Amygdala (tissue), 56 donors: ENCODE measurements at regions not wholly inside any gene's neighbourhood (a gene's known extent, or its start where the extent isn't known, plus 50 kb on each side); places are given as distances from the start of the nearest gene placed in this dataset.
A peak's percentile ranks its signal among the peaks of the same experiment; 100 is the strongest.

Experiments
- DNase-seq, 56 donors: peaks; one replicate each; lab custom pipeline; 2025; lab: John Stamatoyannopoulos, UW

- DNase-seq = peak in 1 of 56 donors; percentile 14
These were observed 202.3 kb downstream of the BCOR start for GRCh38 chrX:39895218-39896110.

DNA sequence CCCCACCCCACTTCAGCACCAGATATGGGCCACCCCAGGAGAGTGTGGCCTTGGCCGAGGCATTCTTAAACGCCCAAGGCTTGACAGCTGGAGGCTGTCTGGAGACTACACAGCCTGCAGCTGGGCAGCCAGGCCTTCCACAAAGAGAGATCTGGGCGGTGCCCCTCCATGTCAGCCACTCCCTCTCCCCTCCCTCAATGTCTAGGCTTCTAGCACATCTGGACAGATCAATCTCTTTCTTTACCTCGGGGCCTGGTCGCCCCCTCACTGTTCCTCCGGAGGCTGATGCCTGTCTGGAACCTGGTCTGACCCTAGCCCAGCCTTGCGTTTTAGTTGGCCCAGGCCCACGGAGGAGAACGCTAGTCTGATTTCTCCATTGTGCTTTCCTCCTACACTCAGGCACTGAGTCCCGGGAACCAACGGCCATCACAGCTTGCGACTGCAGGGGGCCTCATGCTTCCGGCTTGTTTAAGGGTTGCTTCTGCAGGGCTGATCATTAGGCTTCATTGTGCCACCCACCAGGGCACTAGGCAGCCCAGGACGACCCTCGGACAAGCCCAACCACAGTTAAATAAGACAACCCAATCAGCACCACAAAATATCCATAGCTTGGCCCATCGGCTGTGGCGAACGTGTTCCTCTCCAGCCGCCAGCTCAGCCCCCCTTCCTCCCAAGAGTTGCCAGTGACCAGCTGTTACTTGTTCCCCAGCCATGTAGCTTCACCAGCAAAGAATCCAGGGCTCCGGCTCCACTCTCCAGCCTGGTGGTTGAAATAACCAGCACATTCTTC, 200.6 kb downstream of the BCOR start:
- DNase-seq = peak in 3 of 56 donors; percentile 0 to 2 (median 1)

DNA sequence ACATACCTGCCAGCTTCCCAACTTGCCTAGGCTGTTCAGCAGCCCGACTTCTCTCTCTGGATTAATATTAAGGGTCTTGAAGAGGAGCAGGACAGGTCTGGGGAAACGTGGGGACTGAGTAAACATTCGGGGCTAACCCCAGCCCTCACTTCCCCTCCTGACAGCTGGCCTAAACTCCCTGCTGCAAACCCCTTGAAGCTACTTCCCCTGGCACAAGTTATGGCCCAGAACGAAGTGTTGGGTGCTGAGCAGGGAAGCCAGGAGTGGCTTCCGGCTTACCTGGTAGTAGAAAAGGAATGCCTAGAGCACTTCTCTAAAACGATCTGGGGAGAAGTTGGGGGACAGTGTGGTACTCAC, 200.0 kb downstream of the BCOR start:
- DNase-seq = no peak

DNA sequence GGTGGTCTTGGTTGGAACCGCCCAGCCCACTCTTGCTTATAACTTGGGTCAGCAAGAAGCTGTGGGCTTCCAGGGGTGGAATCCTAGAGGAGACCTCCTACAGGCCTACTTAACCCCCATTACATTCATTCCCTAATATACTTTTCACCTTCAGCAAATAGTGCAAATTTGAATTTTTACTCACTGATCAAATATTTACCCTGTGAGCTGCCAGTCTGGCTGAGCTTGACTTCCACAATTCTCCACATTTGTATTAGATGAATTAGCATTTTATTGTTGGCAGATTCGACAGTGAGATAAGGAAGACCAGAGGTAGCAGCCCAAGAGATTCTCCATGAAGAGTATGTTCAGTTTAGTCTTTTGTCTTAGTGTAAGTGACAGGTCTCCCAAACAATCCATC, 199.6 kb downstream of the BCOR start:
- no peak for DNase-seq

DNA sequence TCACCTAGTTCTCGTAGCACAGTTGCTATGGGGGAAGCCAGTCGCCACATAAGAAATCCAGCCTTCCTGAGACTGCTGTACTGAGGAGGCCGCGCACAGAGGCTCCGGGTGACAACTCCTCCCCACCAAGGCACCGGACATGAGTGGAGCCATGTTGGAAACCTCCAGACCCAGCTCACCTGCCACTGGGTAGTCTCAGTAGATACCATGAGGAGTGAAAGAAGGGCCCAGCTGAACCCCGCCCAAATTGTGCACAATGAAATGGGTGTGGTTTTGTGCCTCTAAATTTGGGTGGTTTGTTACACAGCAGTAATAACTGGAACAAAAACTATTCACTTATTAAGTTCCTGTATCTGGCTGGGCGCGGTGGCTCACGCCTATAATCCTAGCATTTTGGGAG, 198.7 kb downstream of the BCOR start:
- no peak for DNase-seq

DNA sequence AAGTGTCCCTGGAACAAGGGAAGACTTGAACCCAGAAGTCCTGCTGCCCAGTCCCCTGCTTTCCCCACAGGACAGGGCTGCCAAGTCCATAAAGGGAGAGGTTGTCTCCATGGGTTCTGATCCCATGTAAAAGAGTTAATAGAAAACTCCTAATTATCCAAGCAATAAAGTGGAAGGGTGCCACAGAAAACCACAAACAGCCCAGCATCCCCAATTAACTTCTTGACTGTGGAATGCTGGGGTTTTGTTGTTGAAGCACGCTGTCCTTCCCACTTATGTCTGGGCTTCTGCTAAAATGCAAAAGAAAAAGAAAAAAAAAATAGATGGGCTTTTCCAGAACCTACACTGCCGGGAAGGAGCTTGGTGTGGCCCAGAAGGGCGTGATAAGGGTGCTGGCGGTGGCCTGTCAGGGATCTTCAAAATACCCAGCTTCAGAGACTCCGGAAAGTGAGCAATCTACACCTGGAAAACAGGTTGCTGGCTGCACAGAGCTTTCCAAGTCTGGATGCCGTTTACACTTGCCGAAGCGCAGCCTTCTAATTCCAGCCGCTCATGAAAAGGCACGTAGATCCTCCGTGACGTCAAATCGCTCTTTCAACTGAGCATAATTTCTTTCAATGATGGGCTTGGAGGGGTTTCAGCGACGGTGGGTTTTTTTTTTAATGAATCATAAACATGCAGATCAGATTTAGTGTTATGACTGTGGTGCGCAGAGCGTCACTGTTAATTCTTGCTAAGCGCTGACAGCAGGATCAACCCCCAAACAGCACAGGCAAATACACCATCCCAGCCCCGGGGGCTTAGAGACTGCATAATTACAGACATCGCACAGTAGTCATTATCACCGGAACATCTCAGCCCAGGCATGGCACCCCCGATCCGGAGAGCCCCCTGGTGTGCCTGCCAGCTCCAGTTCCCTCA, 197.6 kb downstream of the BCOR start:
- no peak for DNase-seq

DNA sequence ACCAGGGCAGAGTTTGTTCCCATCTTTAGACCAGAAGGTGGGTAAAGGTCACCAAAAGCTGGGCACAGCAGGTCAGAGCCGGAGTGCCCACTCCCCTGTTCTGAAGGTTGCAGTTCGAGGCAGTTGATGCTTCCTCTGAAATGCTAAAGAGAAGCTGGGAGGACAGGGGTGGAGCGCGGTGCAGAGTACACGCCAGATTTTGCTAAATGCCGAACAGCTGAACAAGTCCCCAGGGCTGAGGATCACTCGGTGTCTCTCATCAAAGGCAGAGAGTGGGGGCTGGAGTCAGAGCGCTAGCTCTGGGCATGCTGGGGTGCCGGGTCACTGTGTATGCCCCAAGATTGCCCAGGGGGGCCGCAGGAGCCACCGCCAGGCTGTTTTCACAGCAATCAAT, 197.0 kb downstream of the BCOR start:
- peak in 1 of 56 donors; percentile 1 for DNase-seq

DNA sequence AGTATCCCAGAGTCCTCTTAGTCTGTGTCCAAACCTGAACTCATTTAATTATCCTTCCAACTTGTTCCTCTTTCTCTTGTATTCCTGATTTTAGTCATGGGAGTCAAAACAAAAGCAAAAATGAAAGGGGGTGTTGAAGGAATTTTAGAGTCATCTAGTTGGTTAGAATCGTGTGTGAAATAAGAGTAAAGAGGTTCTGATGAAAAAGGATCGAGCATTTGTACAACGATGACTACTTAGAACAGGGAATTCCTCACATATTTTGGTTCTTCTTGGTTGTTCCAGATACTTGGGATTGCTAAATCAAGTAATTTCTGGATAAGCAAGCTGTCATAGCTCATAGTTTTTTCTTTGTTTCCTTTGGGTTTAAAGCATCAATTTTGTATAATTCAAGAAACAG, 194.4 kb downstream of the BCOR start:
- DNase-seq = no peak

DNA sequence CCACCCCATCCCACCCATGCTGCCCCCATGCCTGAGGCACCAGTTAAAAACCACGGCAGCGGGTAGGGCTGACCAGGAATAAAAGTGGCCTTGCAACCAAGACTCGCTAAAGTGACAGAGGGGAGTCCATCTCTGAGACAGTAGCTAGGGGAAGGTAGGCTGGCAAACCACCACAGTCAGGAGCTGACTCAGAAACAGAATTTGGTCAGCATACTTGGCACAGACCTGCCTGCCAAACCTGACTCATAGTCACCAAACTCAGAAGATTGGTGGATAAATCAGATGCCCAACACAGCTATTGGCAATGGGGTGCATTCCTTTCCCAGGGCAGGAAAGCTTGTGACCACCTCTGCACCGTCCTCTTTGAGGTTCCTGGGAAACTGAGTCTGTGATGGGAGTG, 193.8 kb downstream of the BCOR start:
- DNase-seq = no peak

DNA sequence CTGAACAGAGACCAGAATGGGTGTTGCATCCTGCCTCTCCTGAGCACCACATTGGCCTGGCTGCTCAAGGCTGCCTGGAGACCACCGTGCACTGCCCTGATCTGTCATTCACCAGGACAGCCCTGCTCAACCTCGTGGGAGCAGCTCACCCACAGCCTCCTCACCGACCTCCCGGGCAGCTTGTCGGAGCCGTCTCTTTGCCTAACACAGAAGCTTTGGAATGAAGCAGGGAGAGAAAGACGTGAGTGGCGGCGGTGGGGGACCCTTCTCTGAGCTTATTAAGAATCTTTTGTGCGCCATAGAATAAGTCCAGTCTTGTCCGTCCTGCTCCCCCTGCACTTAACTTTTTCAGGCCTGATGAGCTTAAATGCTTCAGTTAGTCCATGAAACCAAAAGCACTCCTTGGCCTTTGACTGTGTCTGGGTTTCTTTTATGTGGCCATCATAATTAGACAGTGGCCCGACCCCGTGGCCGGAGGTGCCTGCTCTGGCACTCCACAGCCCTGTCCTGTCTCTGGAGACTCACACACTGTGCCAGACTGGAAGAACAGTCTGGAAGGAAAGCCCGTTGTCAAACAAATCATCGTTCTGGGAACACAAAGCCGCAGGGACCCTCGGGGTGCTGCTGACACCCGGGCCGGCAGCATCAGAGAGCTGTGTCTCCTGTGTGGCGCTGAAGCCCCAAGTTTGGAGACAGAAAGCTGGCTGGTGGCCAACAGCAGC, 192.8 kb downstream of the BCOR start:
- DNase-seq = peak in 1 of 56 donors; percentile 23

DNA sequence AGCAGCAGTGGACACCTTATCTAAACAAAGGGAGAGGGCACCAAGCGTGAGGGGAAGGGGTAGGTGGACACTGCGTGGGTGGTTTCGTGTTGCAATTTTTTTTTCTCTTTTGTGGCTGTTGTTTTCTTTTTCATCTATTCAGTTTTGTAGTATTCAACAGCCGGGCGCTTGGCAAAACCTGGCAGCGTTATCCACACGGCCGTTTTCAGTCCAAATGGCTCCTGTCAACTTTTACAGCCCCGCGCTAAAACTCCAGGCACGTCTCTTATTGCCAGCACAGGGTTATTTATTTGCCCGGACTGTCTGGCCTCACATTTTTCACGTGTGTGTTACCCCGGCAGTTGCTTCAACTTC, 192.2 kb downstream of the BCOR start:
- peak in 5 of 56 donors; percentile 4 to 19 (median 11) for DNase-seq

- DNase-seq = no peak
These were observed 191.8 kb downstream of the BCOR start for GRCh38 chrX:39905946-39906345.

- DNase-seq = peak in 25 of 56 donors; percentile 0 to 49 (median 16)
These were observed 189.6 kb downstream of the BCOR start for GRCh38 chrX:39907964-39908661.

GRCh38 chrX:39909996-39910395, 187.8 kb downstream of the BCOR start:
- DNase-seq = peak in 1 of 56 donors; percentile 25

GRCh38 chrX:39910651-39911050, 187.1 kb downstream of the BCOR start:
- DNase-seq = peak in 39 of 56 donors; percentile 3 to 78 (median 39)

- DNase-seq = no peak
These were observed 186.4 kb downstream of the BCOR start for GRCh38 chrX:39911278-39911897.

DNA sequence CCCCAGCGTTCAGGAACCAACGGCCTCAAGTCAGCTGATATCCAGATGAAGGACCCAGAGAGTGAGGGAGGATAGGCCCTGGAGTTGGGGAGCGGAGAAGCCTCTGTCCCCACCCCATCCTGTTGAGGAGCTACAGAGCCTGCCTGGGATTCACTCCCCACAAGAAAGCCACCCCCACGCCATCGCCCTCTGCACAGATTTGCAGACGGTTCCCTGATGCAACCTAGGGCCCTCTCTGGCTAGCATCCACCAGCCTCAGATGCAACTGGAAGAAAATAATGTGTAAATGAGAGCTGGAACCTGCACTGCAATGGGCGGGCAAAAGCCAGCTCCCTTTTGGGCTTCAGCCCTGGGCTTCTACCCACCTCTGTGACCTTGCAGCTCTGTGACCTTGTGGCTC, 185.6 kb downstream of the BCOR start:
- no peak for DNase-seq

- no peak for DNase-seq
These were observed 182.7 kb downstream of the BCOR start for GRCh38 chrX:39915081-39915480.

DNA sequence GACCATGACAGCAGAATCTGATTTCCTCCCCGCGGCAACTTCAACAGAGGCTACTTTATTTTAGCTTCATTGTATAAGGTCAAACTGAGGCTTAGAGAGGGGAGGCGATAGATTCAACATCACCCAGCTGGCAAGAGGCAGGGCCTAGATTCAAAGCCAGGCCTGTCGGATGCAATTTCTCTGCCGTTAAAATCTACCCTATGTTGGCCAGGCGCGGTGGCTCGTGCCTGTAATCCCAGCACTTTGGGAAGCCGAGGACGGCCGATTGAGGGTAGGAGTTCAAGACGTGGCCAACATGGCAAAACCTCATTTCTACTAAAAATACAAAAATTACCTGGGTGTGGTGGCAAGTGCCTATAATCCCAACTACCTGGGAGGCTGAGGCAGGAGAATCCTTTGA, 182.2 kb downstream of the BCOR start:
- no peak for DNase-seq
